Vagina (tissue), 2 donors: ENCODE measurements at regions not wholly inside any gene's neighbourhood (a gene's known extent, or its start where the extent isn't known, plus 50 kb on each side); places are given as distances from the start of the nearest gene placed in this dataset.

Experiments used
- POLR2A ChIP-seq, 2 donors: fragments of 450-650 bp; IDR thresholded peaks; one replicate each; pipeline ENCODE4 v1.6.1; 2017; ENCODE audit warnings: antibody characterized with exemption in 2 of 2, mild to moderate bottlenecking in 2 of 2, moderate library complexity in 2 of 2
- TF ChIP-seq, protein P1 (sequence below), 3 experiments: fragments of 450-650 bp in 2 of 3; fragments of 200-600 bp in 1 of 3; sonication (generic) in 1 of 3; IDR thresholded peaks; one replicate each; pipeline ENCODE4 v1.5.1; 2017 to 2019; ENCODE audit warnings: antibody characterized with exemption in 3 of 3, mild to moderate bottlenecking in 2 of 3, moderate library complexity in 2 of 3

- no peak for TF ChIP-seq POLR2A (IDR thresholded peaks at IDR 0.05)
- TF ChIP-seq, protein P1, sequence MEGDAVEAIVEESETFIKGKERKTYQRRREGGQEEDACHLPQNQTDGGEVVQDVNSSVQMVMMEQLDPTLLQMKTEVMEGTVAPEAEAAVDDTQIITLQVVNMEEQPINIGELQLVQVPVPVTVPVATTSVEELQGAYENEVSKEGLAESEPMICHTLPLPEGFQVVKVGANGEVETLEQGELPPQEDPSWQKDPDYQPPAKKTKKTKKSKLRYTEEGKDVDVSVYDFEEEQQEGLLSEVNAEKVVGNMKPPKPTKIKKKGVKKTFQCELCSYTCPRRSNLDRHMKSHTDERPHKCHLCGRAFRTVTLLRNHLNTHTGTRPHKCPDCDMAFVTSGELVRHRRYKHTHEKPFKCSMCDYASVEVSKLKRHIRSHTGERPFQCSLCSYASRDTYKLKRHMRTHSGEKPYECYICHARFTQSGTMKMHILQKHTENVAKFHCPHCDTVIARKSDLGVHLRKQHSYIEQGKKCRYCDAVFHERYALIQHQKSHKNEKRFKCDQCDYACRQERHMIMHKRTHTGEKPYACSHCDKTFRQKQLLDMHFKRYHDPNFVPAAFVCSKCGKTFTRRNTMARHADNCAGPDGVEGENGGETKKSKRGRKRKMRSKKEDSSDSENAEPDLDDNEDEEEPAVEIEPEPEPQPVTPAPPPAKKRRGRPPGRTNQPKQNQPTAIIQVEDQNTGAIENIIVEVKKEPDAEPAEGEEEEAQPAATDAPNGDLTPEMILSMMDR (IDR thresholded peaks at IDR 0.05): no peak
Measured at GRCh38 chr3:124276133-124276532, 284.2 kb upstream of the ROPN1 start.
